Brain microvascular endothelial cell (primary cell): ENCODE measurements at regions not wholly inside any gene's neighbourhood (a gene's known extent, or its start where the extent isn't known, plus 50 kb on each side); places are given as distances from the start of the nearest gene placed in this dataset.

Source experiments
- DNase-seq: peaks from one replicate; pipeline ENCODE4 v3.0.0-alpha.2; 2020
- H3K27ac ChIP-seq: fragments of 250-450 bp; sonication (Bioruptor Pico); 2 replicates; pipeline ENCODE4 v1.5.1; 2020; ENCODE audit warnings: mild to moderate bottlenecking, moderate library complexity
- H3K27me3 ChIP-seq: fragments of 250-450 bp; sonication (Bioruptor Pico); replicated peaks from 2 replicates; pipeline ENCODE4 v1.5.1; 2020; ENCODE audit warnings: mild to moderate bottlenecking
- H3K36me3 ChIP-seq: fragments of 250-450 bp; sonication (Bioruptor Pico); replicated peaks from 2 replicates; pipeline ENCODE4 v1.5.1; 2020; ENCODE audit warnings: mild to moderate bottlenecking
- H3K4me3 ChIP-seq: 2 replicates; pipeline ENCODE4 v1.5.1; 2011; ENCODE audit warnings: low read depth, mild to moderate bottlenecking, control low read depth, low read length, moderate library complexity
- CTCF ChIP-seq: IDR thresholded peaks from 2 replicates; pipeline ENCODE4 v1.5.1; 2011; ENCODE audit warnings: low read depth, mild to moderate bottlenecking, moderate library complexity, low read length, control low read depth, inconsistent platforms; ENCODE audit errors: missing control alignments
- in situ Hi-C: cut with HindIII; loops from 2 replicates; pipeline ENCODE4 v1.10.0; 2017; ENCODE audit warnings: low sequenced_read_pairs, low pct_ligation_motif_present

DNA sequence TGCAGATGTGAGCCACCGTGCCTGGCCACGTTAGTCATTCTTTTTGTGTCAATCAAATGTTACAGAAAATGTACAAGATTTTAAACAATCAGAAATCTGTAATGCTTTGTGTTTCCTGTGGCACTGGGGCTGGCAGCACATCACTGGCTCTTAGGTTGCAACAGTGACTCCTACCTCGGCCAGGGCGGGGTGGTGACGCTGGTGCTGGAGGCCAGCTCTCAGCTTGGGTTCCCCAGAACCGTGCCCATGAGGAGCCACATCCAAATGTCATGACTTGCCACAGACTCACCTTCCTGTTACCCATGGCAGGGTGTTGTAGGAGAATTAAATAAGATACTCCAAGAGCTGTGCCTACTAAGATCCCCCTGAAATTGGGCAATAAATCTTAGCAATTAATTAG, 161.7 kb downstream of the TEX29 start:
- no peak for TF ChIP-seq CTCF
- in situ Hi-C loops, result no loop called here

DNA sequence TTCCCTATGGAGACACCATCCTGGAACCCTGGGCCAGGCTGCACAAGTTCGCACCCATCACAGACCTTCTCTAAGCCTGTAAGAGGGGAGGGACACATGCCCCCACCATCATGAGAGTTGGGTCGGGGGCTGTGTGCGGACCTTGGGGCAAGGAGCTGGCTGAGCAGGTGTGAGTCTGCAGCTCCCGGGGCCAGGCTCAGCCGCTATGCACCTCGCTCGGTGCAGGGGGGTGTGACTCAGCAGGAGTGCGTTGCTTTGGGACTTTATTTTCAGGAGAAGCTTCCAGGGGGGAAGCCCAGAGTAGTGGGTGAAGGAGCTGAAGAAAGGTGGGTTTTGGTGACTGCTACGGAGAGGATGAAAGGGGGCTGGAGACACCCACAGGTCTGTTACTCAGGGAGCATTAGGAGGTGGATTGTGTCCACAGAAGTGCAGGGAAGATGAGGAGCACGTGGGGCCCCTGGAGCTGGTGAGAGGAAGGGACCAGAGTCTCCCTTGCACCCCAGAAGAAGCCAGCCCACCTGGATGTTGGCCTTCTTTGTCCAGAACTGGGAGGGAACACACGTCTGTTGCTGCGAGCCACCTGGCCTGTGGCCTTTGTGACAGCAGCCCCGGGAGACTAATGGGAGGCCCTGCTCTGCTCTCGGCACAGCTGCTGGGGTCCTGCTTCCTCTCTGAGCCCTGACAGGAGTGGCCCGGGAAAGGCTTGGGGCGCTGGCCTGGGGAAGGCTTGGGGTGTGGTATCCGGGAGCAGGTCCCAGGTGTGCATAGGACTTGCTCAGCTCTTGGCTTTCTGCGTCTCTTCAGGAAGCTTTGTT, 162.6 kb downstream of the TEX29 start:
- H3K36me3 ChIP-seq, result no peaks in the 10 kb centered on the region
- TF ChIP-seq CTCF, result no peak
- no peak overlapping the region for H3K4me3 ChIP-seq
- no peak for DNase-seq
- H3K27ac ChIP-seq, result no peak overlapping the region
- no peaks in the 10 kb centered on the region for H3K27me3 ChIP-seq
- in situ Hi-C loops, result no loop called here

More for the DNA sequence above, 161.7 kb downstream of the TEX29 start:
- H3K36me3 ChIP-seq, result no peaks in the 10 kb centered on the region
- no peak overlapping the region for H3K27ac ChIP-seq
- H3K27me3 ChIP-seq, result no peaks in the 10 kb centered on the region
- no peak overlapping the region for H3K4me3 ChIP-seq
- no peak for DNase-seq

DNA sequence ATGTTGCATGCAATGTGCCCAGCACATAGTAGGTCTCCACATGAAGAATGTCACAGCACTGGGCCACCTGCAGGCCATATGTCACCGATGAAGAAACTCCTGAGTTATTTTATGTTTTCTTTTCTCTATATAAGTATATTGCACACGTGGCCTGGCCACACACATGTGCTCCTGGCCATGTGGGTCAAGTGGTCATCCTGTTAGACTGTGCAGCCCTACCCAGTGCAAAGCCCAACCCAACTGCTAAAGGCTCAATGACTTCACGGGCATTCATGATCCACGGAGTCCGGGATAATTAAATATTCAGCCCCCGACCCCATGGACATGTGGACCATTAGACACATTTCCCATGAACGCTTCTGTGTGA, 163.2 kb downstream of the TEX29 start:
- in situ Hi-C loops, result no loop called here
- no peak overlapping the region for H3K27ac ChIP-seq
- no peaks in the 10 kb centered on the region for H3K27me3 ChIP-seq
- no peak overlapping the region for H3K4me3 ChIP-seq
- no peaks in the 10 kb centered on the region for H3K36me3 ChIP-seq
- TF ChIP-seq CTCF, result no peak
- DNase-seq, result no peak

DNA sequence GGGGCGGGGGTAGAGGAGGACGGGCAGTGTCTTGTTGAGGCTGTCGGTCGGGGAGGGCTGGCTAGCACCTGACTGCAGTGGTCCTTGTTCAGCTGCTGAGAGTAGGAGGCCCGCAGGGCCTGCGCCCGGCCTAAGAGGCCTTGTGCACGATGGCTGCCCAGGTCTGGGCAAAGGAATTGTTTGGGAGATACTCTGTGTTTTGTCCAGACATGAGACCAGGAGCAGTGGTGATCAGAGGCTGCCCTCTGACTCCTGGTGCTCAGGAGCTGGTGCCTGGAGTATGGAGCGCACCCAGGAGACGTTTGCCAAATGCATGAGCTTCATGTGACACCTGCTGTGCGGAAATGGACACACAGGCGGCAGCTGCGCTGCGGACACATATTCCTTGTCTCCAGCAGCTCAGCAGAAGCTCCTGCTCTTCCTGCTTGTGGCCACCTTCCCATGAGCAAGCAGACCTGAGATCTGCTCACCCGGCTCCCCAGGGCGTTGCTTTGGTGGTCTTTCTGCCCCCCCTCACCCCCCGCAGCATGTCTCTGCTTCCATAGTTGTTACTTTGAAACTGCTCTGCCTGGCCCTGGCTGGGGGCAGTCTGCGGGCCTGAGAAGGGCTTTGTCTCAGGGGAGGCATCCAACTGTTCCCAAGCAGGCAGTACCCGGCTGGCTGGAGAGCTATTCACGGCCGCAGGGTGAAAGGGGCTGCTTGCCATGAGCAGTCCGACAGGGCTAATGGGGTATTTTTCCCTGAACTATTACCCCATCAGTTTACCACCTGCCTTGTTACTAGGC, 163.9 kb downstream of the TEX29 start:
- no peak for TF ChIP-seq CTCF
- in situ Hi-C loops, result no loop called here
- Histone ChIP-seq H3K27me3 (no peaks in the 10 kb centered on the region), H3K4me3 (no peak overlapping the region), H3K27ac (no peak overlapping the region), H3K36me3 (no peaks in the 10 kb centered on the region)
- no peak for DNase-seq

- in situ Hi-C loops, result no loop called here
- Histone ChIP-seq H3K4me3 (no peak overlapping the region), H3K27me3 (no peaks in the 10 kb centered on the region), H3K36me3 (no peaks in the 10 kb centered on the region), H3K27ac (no peak overlapping the region)
- DNase-seq, result no peak
- no peak for TF ChIP-seq CTCF
Observed at GRCh38 chr13:111484959-111485358, 164.5 kb downstream of the TEX29 start.
